ENCODE measurements at regions not wholly inside any gene's neighbourhood (a gene's known extent, or its start where the extent isn't known, plus 50 kb on each side); places are given as distances from the start of the nearest gene placed in this dataset.

DNA sequence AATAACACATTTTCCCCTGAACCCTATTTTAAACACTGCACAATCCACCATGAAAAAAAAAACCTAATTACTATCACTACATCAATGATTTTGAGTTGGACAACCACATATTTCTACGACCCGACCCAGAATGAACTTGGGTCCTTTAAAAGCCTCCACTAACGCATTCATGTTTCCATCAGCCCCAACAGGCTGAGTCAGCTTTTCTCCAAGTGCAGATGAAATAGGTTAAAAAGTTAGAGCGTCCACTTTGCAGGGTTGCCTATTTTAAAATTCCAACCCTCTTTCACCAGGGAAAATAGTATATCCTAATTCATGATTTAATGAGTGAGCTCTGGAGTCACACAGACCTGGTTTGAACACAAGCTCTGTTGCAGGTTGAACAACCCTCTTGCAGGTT is 501.0 kb upstream of the SORCS1 start:
- no peak for TF ChIP-seq POLR2A (IDR thresholded peaks at IDR 0.05)
- TF ChIP-seq, protein P1, sequence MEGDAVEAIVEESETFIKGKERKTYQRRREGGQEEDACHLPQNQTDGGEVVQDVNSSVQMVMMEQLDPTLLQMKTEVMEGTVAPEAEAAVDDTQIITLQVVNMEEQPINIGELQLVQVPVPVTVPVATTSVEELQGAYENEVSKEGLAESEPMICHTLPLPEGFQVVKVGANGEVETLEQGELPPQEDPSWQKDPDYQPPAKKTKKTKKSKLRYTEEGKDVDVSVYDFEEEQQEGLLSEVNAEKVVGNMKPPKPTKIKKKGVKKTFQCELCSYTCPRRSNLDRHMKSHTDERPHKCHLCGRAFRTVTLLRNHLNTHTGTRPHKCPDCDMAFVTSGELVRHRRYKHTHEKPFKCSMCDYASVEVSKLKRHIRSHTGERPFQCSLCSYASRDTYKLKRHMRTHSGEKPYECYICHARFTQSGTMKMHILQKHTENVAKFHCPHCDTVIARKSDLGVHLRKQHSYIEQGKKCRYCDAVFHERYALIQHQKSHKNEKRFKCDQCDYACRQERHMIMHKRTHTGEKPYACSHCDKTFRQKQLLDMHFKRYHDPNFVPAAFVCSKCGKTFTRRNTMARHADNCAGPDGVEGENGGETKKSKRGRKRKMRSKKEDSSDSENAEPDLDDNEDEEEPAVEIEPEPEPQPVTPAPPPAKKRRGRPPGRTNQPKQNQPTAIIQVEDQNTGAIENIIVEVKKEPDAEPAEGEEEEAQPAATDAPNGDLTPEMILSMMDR (IDR thresholded peaks at IDR 0.05) = no peak

Data from heart left ventricle (tissue), 13 donors.